MCF 10A (cell line): ENCODE measurements at regions not wholly inside any gene's neighbourhood (a gene's known extent, or its start where the extent isn't known, plus 50 kb on each side); places are given as distances from the start of the nearest gene placed in this dataset.

Experiments
- BruUV-seq: library from RNA; stranded (reverse); fragments of 400-500 nt; replicated peaks from 2 replicates; lab custom pipeline; 2021; lab: Mats Ljungman, UMichigan
- CTCF ChIA-PET: fragments of 300-600 bp; sonication (Branson Sonifier 250); formaldehyde crosslinking; extraction: SDS; loops from one replicate; lab custom pipeline; 2021; ENCODE audit warnings: antibody characterized with exemption, inconsistent platforms; lab: Yijun Ruan, JAX
- POLR2A ChIA-PET: fragments of 300-600, 350-650 bp; sonication (Branson Sonifier 250); formaldehyde crosslinking; extraction: SDS; loops from one replicate; lab custom pipeline; 2020; ENCODE audit warnings: antibody characterized with exemption, inconsistent platforms; lab: Yijun Ruan, JAX
- DNase-seq: peaks from one replicate; pipeline ENCODE4 v3.0.0-alpha.2; 2018; ENCODE audit not compliant: unreplicated experiment
- H3K27ac Mint-ChIP-seq: one replicate; pipeline ENCODE4 v1.8.0; 2022; ENCODE audit warnings: mild to moderate bottlenecking, low read depth, mixed read lengths; ENCODE audit not compliant: unreplicated experiment
- H3K27me3 Mint-ChIP-seq: one replicate; pipeline ENCODE4 v1.8.0; 2022; ENCODE audit warnings: mixed read lengths; ENCODE audit not compliant: insufficient read depth, unreplicated experiment
- H3K36me3 Mint-ChIP-seq: one replicate; pipeline ENCODE4 v1.8.0; 2022; ENCODE audit warnings: mild to moderate bottlenecking, moderate library complexity, mixed read lengths; ENCODE audit not compliant: insufficient read depth, unreplicated experiment
- H3K4me1 Mint-ChIP-seq: one replicate; pipeline ENCODE4 v1.8.0; 2022; ENCODE audit warnings: mixed read lengths; ENCODE audit not compliant: insufficient read depth, unreplicated experiment
- H3K4me3 Mint-ChIP-seq: one replicate; pipeline ENCODE4 v1.8.0; 2022; ENCODE audit warnings: mild to moderate bottlenecking, moderate library complexity, mixed read lengths; ENCODE audit not compliant: unreplicated experiment
- H3K9me3 Mint-ChIP-seq: one replicate; pipeline ENCODE4 v1.8.0; 2022; ENCODE audit warnings: mixed read lengths; ENCODE audit not compliant: unreplicated experiment
- intact Hi-C: fragments of 100-400 bp; cut with micrococcal nuclease; formaldehyde crosslinking; loops from 2 replicates; pipeline ENCODE4 v1.14.1; 2022
- TF ChIP-seq, protein P1 (sequence below): fragments of 200-600 bp; IDR thresholded peaks from one replicate; pipeline ENCODE4 v1.8.0; 2022; ENCODE audit warnings: antibody characterized with exemption, mild to moderate bottlenecking; ENCODE audit not compliant: unreplicated experiment

DNA sequence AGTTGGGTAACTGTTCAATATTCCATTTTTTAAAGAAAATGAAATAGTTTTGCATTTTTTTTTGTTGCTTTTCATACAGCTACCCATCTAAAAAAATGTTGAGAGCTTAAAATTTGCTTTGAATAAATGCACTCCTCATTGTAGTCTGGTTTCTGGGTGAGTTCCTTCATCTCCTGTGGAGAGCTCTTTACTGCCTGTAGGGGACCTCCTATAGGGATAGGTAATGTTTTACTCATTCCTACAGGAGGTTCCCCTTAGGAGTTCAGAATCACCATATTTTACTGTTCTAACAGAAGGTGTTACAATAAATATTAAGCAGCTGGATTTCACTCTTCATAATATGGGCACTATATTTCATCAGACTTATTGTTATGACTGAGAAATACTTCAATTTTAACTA lies 947.3 kb upstream of the CRIM1 start:
- ChIA-PET POLR2A (no interaction called here), CTCF (interaction anchor here (0.5 to 1.9 kb wide), 6 partner anchors 50 to 1733 kb away, joined by 3 to 6 read pairs (median 3); no protein-coding TSS in a partner anchor)
- H3K4me1 Mint-ChIP-seq = no peaks in the 10 kb centered on the region
- no peaks in the 10 kb centered on the region for H3K9me3 Mint-ChIP-seq
- intact Hi-C loops = no loop called here
- H3K4me3 Mint-ChIP-seq = no peak overlapping the region
- peaks cover 62% of the 10 kb centered on the region for H3K27me3 Mint-ChIP-seq
- no peak overlapping the region for H3K27ac Mint-ChIP-seq
- DNase-seq = no peak
- BruUV-seq = no TSS peak
- no peaks in the 10 kb centered on the region for H3K36me3 Mint-ChIP-seq
- TF ChIP-seq, protein P1, sequence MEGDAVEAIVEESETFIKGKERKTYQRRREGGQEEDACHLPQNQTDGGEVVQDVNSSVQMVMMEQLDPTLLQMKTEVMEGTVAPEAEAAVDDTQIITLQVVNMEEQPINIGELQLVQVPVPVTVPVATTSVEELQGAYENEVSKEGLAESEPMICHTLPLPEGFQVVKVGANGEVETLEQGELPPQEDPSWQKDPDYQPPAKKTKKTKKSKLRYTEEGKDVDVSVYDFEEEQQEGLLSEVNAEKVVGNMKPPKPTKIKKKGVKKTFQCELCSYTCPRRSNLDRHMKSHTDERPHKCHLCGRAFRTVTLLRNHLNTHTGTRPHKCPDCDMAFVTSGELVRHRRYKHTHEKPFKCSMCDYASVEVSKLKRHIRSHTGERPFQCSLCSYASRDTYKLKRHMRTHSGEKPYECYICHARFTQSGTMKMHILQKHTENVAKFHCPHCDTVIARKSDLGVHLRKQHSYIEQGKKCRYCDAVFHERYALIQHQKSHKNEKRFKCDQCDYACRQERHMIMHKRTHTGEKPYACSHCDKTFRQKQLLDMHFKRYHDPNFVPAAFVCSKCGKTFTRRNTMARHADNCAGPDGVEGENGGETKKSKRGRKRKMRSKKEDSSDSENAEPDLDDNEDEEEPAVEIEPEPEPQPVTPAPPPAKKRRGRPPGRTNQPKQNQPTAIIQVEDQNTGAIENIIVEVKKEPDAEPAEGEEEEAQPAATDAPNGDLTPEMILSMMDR = no peak

DNA sequence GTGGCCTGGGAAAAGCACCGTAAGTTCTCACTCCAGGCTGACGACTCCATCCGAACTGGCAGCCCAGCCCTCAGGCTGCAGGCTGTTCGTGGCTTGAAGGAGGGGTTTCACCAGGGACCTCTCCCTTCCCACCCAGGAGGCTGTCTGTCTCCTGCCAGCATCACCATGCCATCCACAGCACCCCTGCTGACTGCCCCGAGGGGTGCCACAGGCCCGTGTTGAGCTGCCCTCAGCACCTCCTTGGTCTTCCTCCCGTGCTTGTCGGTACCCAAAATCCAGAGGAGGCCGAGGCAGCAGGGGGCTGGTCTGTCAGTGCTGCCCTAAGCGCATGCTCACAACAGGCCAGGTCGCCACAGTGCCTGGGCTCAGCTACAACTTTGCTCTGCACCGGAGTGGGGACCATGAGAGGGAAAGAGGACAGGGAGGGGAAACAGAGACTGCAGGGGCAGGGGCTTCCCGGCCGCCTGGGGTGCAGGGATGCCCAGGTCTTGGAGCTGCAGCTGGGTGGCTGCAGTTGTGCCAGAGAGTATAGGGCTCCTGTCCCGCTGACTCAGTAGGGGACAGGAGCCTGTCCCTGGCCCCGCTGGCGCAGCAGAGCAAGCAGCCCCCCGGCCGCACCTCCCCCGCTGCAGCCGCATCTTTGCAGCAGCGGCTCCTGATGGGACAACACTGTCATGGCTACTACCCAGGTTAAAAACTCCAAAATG lies 963.7 kb upstream of the CRIM1 start:
- TF ChIP-seq, protein P1 = no peak
- Mint-ChIP-seq H3K27me3 (peaks cover 28% of the 10 kb centered on the region), H3K9me3 (no peaks in the 10 kb centered on the region), H3K4me1 (no peaks in the 10 kb centered on the region), H3K27ac (no peak overlapping the region), H3K4me3 (no peak overlapping the region), H3K36me3 (no peaks in the 10 kb centered on the region)
- DNase-seq = no peak
- POLR2A ChIA-PET = no interaction called here
- intact Hi-C loops = no loop called here
- CTCF ChIA-PET = no interaction called here
- no TSS peak for BruUV-seq

DNA sequence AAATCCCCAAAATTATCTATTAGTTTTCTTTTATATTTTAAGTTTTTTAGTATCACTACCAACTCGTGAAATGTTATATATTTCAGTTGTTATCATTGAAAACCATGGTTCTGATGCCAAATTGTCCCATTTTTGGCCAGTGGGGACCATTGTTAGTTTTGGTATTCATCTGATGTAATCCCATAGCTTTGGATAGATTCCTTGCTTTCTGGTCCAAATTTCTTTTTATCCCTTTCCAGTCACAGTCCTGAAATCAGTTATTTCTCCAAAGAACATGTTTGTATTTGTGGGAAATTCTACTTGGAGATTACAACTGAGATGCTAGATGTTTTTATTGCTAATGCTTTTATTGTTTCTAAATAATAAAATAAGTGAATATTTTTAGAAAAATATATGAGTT lies 976.8 kb upstream of the CRIM1 start:
- Mint-ChIP-seq H3K4me3 (no peak overlapping the region), H3K27ac (no peak overlapping the region), H3K9me3 (no peaks in the 10 kb centered on the region), H3K4me1 (no peaks in the 10 kb centered on the region), H3K27me3 (peaks cover 70% of the 10 kb centered on the region), H3K36me3 (no peaks in the 10 kb centered on the region)
- no peak for DNase-seq
- intact Hi-C loops = no loop called here
- POLR2A ChIA-PET = interaction anchor here (0.6 kb wide), 1 partner anchor 1903 kb away, joined by 3 read pairs; no protein-coding TSS in a partner anchor
- no TSS peak for BruUV-seq
- CTCF ChIA-PET = interaction anchor here (1.1 kb wide), 1 partner anchor 32 kb away, joined by 3 read pairs; no protein-coding TSS in a partner anchor
- TF ChIP-seq, protein P1 = no peak

DNA sequence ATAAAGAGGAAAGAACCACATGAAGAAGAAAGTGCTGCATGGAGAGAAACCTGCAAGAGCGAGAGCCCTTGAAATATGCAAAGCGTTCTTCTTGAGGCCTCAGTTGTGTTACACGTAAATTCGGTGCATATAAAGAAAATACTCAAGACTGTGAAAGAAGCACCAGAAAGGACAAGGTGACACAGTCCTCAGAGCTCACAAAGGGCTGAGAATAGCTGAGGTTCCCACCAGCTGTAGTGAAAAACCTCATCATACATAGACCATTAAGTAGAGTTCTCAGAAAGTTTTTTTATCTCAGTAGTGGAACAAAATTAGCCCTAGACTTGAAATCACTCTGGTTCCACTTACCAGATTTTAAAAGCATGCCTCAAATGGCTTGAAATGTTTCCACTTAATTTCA lies 980.7 kb upstream of the CRIM1 start:
- no peaks in the 10 kb centered on the region for H3K9me3 Mint-ChIP-seq
- H3K27me3 Mint-ChIP-seq = peaks cover 49% of the 10 kb centered on the region
- H3K4me1 Mint-ChIP-seq = no peaks in the 10 kb centered on the region
- H3K36me3 Mint-ChIP-seq = no peaks in the 10 kb centered on the region
- POLR2A ChIA-PET = no interaction called here
- CTCF ChIA-PET = interaction anchor here (1.3 to 3.0 kb wide), 2 partner anchors 12 to 36 kb away, joined by 3 to 13 read pairs; no protein-coding TSS in a partner anchor
- H3K4me3 Mint-ChIP-seq = no peak overlapping the region
- TF ChIP-seq, protein P1 = no peak
- no TSS peak for BruUV-seq
- H3K27ac Mint-ChIP-seq = no peak overlapping the region
- intact Hi-C loops = no loop called here
- no peak for DNase-seq
